ENCODE measurements at regions not wholly inside any gene's neighbourhood (a gene's known extent, or its start where the extent isn't known, plus 50 kb on each side); places are given as distances from the start of the nearest gene placed in this dataset.

- TF ChIP-seq CTCF (IDR thresholded peaks at IDR 0.05) (no peak), EP300 (IDR thresholded peaks at IDR 0.05) (no peak), POLR2A (IDR thresholded peaks at IDR 0.05) (no peak), POLR2AphosphoS5 (IDR thresholded peaks at IDR 0.05) (no peak)
Observed at GRCh38 chr5:175387144-175387543, 56.8 kb downstream of the DRD1 start.
